Fibroblast of lung (primary cell): ENCODE measurements at regions not wholly inside any gene's neighbourhood (a gene's known extent, or its start where the extent isn't known, plus 50 kb on each side); places are given as distances from the start of the nearest gene placed in this dataset.

Source experiments
- CTCF ChIP-seq, 2 donors: IDR thresholded peaks in 1 of 2; conservative IDR thresholded peaks in 1 of 2; 1 replicate in 1 of 2; 2 replicates in 1 of 2; pipeline ENCODE4 v1.5.1; 2011 to 2012; ENCODE audit warnings: low read length in 2 of 2, control low read depth in 1 of 2, inconsistent platforms in 1 of 2, low read depth in 1 of 2, mild to moderate bottlenecking in 1 of 2
- EZH2 ChIP-seq: IDR thresholded peaks from 2 replicates; pipeline ENCODE4 v1.5.1; 2012; ENCODE audit warnings: low read length, control low read depth, mild to moderate bottlenecking; ENCODE audit errors: missing control alignments

GRCh38 chr21:27564684-27565301 is 597.9 kb upstream of the ADAMTS5 start:
- TF ChIP-seq CTCF (conservative IDR thresholded peaks at IDR 0.05 in 1 of 2, IDR thresholded peaks at IDR 0.05 in 1 of 2; ENCODE audit: low read depth in 1 of 2, low read length in 2 of 2) (peak; percentile 62 to 82), EZH2 (no peak)
